ENCODE measurements at regions not wholly inside any gene's neighbourhood (a gene's known extent, or its start where the extent isn't known, plus 50 kb on each side); places are given as distances from the start of the nearest gene placed in this dataset.

DNA sequence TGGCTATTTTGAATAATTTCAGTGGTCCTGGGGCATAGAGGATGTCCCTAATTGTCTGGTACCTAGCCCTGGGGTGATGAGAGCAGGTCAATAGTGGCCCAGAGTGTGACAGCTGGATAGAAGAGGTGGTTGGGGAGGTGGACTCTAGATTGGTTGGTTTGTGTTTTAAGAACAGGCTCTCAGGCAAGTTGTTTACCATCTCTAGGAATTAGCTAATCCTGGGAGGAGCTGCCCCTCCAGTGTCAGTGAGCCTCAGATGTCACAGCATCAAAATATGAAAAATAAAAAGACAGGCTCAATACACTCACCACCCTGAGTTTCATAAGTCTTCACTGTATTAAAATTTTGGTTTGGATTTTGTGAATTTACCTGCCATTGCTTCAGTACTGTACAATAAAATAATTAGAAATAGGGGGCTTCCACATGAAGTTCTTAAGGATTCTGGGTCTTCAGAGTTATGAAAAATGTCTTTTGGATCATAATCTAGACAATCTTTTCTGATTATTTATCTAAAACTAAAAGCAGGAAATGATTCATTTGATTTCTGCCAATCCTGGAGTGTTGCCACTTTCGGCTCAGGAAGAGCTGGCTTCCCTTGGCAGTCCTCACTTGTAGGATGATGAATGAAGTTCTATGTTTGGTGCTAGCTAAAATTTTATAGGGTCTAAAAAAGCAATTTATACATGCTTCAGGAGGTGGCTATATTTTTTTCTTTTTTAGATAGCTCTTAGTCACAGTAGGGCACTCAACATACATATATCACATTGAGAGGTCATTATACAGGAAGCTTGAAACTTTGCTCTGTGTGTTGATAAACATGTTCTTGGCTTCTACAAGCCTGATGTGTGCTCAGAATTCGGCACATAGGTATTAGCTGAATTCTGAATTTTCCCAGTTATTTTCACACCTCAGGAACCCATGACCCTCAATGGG, 395.1 kb downstream of the RAB28 start:
- Histone ChIP-seq H3K9me3 (ENCODE audit: control insufficient read depth, low read depth, low read length) (no peaks in the 10 kb centered on the region), H3K27me3 (ENCODE audit: control insufficient read depth, insufficient read depth, low read length) (no peaks in the 10 kb centered on the region), H3K27ac (ENCODE audit: low read length) (no peak overlapping the region), H3K9ac (ENCODE audit: low read length) (no peak overlapping the region), H3K36me3 (ENCODE audit: control insufficient read depth, low read depth, low read length) (no peaks in the 10 kb centered on the region), H3K4me3 (ENCODE audit: low read length) (no peak overlapping the region), H3K4me1 (ENCODE audit: control insufficient read depth, low read depth, low read length) (peaks cover 4% of the 10 kb centered on the region)

DNA sequence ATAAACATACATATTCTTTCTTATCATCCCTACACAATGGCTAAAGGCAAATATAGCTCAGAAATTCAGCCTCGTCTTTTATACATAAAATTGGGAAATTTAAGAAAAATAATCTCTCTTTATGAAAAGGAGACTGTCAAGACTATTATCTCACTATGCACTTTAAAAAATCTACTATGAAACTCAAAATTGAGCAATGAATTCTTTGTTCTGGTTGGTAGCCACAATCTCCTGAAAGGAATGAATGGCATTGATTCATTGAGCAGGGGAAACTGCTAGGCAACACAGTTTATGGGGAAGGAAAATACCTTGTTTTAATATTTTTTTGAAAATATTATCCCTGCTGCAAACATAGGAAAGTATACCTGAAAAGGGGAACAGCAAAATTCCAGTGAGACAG, 397.1 kb downstream of the RAB28 start:
- H3K9me3 ChIP-seq (ENCODE audit: control insufficient read depth, low read depth, low read length): no peaks in the 10 kb centered on the region
- no peak overlapping the region for H3K27ac ChIP-seq (ENCODE audit: low read length)
- peaks cover 4% of the 10 kb centered on the region for H3K4me1 ChIP-seq (ENCODE audit: control insufficient read depth, low read depth, low read length)
- H3K9ac ChIP-seq (ENCODE audit: low read length): no peak overlapping the region
- H3K36me3 ChIP-seq (ENCODE audit: control insufficient read depth, low read depth, low read length): no peaks in the 10 kb centered on the region
- H3K4me3 ChIP-seq (ENCODE audit: low read length): no peak overlapping the region
- no peaks in the 10 kb centered on the region for H3K27me3 ChIP-seq (ENCODE audit: control insufficient read depth, insufficient read depth, low read length)

DNA sequence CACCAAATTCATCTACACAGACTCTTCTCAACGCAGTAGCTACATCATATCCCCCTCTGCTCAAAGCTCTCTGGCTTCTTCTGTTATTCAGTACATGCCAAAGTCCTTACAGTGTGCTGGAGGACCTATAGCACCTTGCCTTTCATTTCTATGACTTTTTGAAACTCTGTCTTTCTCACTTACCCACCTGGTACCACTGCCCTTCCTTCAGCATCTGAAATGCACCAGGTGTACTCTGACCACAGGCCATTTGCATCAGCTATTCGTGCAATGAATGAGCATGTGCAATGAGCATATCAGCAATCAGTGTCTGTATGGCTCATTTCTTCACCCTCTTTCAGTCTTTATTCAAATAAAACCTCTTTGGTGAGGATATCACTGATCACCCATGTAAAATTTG, 399.9 kb downstream of the RAB28 start:
- Histone ChIP-seq H3K27me3 (ENCODE audit: control insufficient read depth, insufficient read depth, low read length) (no peaks in the 10 kb centered on the region), H3K9me3 (ENCODE audit: control insufficient read depth, low read depth, low read length) (peaks cover 5% of the 10 kb centered on the region), H3K4me1 (ENCODE audit: control insufficient read depth, low read depth, low read length) (no peaks in the 10 kb centered on the region), H3K27ac (ENCODE audit: low read length) (no peak overlapping the region), H3K9ac (ENCODE audit: low read length) (no peak overlapping the region), H3K36me3 (ENCODE audit: control insufficient read depth, low read depth, low read length) (no peaks in the 10 kb centered on the region), H3K4me3 (ENCODE audit: low read length) (no peak overlapping the region)

- no peak overlapping the region for H3K27ac ChIP-seq (ENCODE audit: low read length)
- H3K4me1 ChIP-seq (ENCODE audit: control insufficient read depth, low read depth, low read length): no peaks in the 10 kb centered on the region
- no peak overlapping the region for H3K9ac ChIP-seq (ENCODE audit: low read length)
- no peaks in the 10 kb centered on the region for H3K27me3 ChIP-seq (ENCODE audit: control insufficient read depth, insufficient read depth, low read length)
- peaks cover 5% of the 10 kb centered on the region for H3K9me3 ChIP-seq (ENCODE audit: control insufficient read depth, low read depth, low read length)
- no peak overlapping the region for H3K4me3 ChIP-seq (ENCODE audit: low read length)
- no peaks in the 10 kb centered on the region for H3K36me3 ChIP-seq (ENCODE audit: control insufficient read depth, low read depth, low read length)
Observed at GRCh38 chr4:13081830-13082229, 402.3 kb downstream of the RAB28 start.

DNA sequence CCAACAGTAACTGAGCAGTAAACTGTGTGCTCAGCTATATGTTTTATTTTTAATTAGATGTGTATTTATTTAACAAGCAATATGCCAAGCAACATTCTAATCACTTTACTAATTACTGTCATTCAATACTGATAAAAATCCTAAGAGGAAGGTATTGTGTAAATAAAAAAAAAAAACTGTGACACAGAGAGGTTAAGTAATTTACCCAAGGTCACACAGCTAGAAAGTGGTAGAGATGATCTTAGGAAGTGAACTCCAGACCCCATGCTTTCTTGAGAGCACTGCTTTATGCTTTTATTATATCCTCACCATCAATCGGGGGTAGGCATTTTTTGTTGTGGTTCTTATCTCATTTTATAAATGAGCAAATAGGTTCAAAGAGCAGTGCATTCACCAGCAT, 417.1 kb downstream of the RAB28 start:
- H3K9me3 ChIP-seq (ENCODE audit: control insufficient read depth, low read depth, low read length): no peaks in the 10 kb centered on the region
- no peak overlapping the region for H3K9ac ChIP-seq (ENCODE audit: low read length)
- H3K36me3 ChIP-seq (ENCODE audit: control insufficient read depth, low read depth, low read length): no peaks in the 10 kb centered on the region
- no peaks in the 10 kb centered on the region for H3K27me3 ChIP-seq (ENCODE audit: control insufficient read depth, insufficient read depth, low read length)
- H3K4me3 ChIP-seq (ENCODE audit: low read length): no peak overlapping the region
- H3K27ac ChIP-seq (ENCODE audit: low read length): no peak overlapping the region
- H3K4me1 ChIP-seq (ENCODE audit: control insufficient read depth, low read depth, low read length): peaks cover 5% of the 10 kb centered on the region

- Histone ChIP-seq H3K9me3 (ENCODE audit: control insufficient read depth, low read depth, low read length) (no peaks in the 10 kb centered on the region), H3K9ac (ENCODE audit: low read length) (no peak overlapping the region), H3K27me3 (ENCODE audit: control insufficient read depth, insufficient read depth, low read length) (no peaks in the 10 kb centered on the region), H3K4me3 (ENCODE audit: low read length) (no peak overlapping the region), H3K27ac (ENCODE audit: low read length) (no peak overlapping the region), H3K4me1 (ENCODE audit: control insufficient read depth, low read depth, low read length) (no peaks in the 10 kb centered on the region), H3K36me3 (ENCODE audit: control insufficient read depth, low read depth, low read length) (no peaks in the 10 kb centered on the region)
Observed at GRCh38 chr4:13059019-13059418, 425.1 kb downstream of the RAB28 start.

DNA sequence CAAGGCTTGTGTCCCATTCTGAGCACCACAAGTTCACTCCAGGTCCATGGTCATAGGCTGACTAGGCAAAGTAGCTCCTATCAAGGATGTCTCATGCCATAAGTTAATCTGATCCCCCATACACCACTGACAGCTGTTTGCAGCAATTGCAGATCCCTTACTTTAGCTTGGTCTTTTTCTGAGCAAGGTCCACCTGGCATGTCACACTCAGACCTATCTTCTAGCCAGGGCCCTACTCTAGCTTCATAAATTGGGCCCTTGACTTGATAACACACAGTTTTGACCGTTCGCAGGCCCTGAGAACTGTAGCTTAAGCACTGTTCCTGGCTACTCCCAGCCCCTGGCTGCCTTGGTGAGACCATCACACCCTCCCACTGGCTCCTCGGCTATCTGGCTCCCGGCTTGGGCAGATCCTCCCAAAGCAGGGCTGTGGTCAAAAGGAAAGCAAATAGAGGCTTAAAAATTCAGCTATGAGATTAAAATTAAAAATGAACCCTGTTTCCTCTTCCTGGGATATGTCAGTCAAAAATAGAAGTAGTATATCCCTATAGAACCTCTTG, 427.4 kb downstream of the RAB28 start:
- no peaks in the 10 kb centered on the region for H3K36me3 ChIP-seq (ENCODE audit: control insufficient read depth, low read depth, low read length)
- no peak overlapping the region for H3K4me3 ChIP-seq (ENCODE audit: low read length)
- H3K9ac ChIP-seq (ENCODE audit: low read length): no peak overlapping the region
- H3K27me3 ChIP-seq (ENCODE audit: control insufficient read depth, insufficient read depth, low read length): no peaks in the 10 kb centered on the region
- H3K4me1 ChIP-seq (ENCODE audit: control insufficient read depth, low read depth, low read length): no peaks in the 10 kb centered on the region
- H3K27ac ChIP-seq (ENCODE audit: low read length): no peak overlapping the region
- H3K9me3 ChIP-seq (ENCODE audit: control insufficient read depth, low read depth, low read length): no peaks in the 10 kb centered on the region

DNA sequence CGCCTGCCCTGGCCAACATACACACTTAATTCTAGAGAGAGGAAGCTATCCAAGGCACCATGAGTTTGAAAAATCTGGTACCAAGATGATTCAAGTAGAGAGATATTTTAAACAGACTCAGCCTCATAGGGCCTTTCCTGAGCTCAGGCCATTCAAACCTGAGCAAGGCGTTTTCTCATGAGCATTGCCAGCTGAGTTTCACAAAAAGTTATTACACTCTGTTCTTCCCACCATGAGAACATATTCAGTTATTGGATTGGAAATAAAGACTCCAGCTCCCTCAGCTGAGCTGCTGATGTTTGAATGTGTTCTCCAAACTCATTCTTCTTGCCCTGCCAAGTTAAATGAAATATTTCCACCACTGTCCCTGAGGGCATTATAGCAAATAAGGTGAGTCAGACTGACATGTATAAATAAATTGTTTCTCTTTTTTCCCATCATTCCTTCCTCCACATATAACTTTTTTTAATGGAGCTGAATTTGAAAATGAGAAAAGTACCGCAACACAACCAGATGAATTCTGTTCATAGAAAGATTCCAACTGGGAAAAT, 429.6 kb downstream of the RAB28 start:
- Histone ChIP-seq H3K4me1 (ENCODE audit: control insufficient read depth, low read depth, low read length) (no peaks in the 10 kb centered on the region), H3K36me3 (ENCODE audit: control insufficient read depth, low read depth, low read length) (no peaks in the 10 kb centered on the region), H3K27ac (ENCODE audit: low read length) (no peak overlapping the region), H3K9me3 (ENCODE audit: control insufficient read depth, low read depth, low read length) (no peaks in the 10 kb centered on the region), H3K27me3 (ENCODE audit: control insufficient read depth, insufficient read depth, low read length) (no peaks in the 10 kb centered on the region), H3K9ac (ENCODE audit: low read length) (no peak overlapping the region), H3K4me3 (ENCODE audit: low read length) (no peak overlapping the region)

GRCh38 chr4:13047591-13047990, 436.5 kb downstream of the RAB28 start:
- Histone ChIP-seq H3K9me3 (ENCODE audit: control insufficient read depth, low read depth, low read length) (no peaks in the 10 kb centered on the region), H3K36me3 (ENCODE audit: control insufficient read depth, low read depth, low read length) (no peaks in the 10 kb centered on the region), H3K27me3 (ENCODE audit: control insufficient read depth, insufficient read depth, low read length) (no peaks in the 10 kb centered on the region), H3K27ac (ENCODE audit: low read length) (no peak overlapping the region), H3K9ac (ENCODE audit: low read length) (no peak overlapping the region), H3K4me3 (ENCODE audit: low read length) (no peak overlapping the region), H3K4me1 (ENCODE audit: control insufficient read depth, low read depth, low read length) (no peaks in the 10 kb centered on the region)

DNA sequence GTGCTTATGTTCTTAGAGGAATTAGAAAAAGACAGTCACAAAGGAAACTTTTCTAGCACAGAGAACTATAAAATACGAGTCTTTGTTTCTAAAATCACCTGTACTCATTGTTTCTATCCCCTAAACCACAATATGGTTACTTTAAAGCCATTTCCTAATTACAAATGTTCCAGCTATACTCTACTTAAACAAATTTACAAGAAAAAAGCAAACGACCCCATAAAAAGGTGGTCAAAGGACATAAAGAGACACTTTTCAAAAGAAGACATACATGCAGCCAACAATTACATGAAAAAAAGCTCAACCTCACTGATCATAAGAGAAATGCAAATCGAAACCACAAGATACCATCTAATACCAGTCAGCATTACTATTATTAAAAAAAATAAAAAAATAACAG, 447.3 kb downstream of the RAB28 start:
- Histone ChIP-seq H3K27ac (ENCODE audit: low read length) (no peak overlapping the region), H3K36me3 (ENCODE audit: control insufficient read depth, low read depth, low read length) (no peaks in the 10 kb centered on the region), H3K9ac (ENCODE audit: low read length) (no peak overlapping the region), H3K4me3 (ENCODE audit: low read length) (no peak overlapping the region), H3K4me1 (ENCODE audit: control insufficient read depth, low read depth, low read length) (no peaks in the 10 kb centered on the region), H3K9me3 (ENCODE audit: control insufficient read depth, low read depth, low read length) (no peaks in the 10 kb centered on the region), H3K27me3 (ENCODE audit: control insufficient read depth, insufficient read depth, low read length) (no peaks in the 10 kb centered on the region)

DNA sequence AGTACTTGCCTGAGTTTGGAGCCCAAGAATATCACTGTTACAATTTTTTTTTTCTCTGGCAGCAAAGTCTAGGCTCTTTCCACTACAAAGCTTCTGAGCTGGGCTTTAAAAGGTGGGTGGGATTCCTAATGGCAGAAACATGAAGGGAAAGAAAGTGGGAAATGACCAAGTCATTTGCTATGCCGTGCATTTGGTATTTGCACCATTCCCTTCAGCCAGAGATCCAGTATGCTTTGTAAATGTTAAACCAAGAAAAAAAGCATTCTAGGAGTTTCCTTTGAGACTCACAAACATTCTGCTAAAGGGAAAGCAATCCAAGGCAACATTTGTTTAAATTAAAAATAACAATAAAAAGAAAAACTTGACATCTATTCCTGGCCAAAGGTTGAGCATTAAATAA, 451.2 kb downstream of the RAB28 start:
- Histone ChIP-seq H3K9ac (ENCODE audit: low read length) (no peak overlapping the region), H3K27ac (ENCODE audit: low read length) (no peak overlapping the region), H3K27me3 (ENCODE audit: control insufficient read depth, insufficient read depth, low read length) (no peaks in the 10 kb centered on the region), H3K9me3 (ENCODE audit: control insufficient read depth, low read depth, low read length) (no peaks in the 10 kb centered on the region), H3K4me3 (ENCODE audit: low read length) (no peak overlapping the region), H3K4me1 (ENCODE audit: control insufficient read depth, low read depth, low read length) (no peaks in the 10 kb centered on the region), H3K36me3 (ENCODE audit: control insufficient read depth, low read depth, low read length) (no peaks in the 10 kb centered on the region)

Data from iPS-18a (cell line).